Panc1 (cell line): ENCODE measurements at regions not wholly inside any gene's neighbourhood (a gene's known extent, or its start where the extent isn't known, plus 50 kb on each side); places are given as distances from the start of the nearest gene placed in this dataset.
"Not testable (repeated sequence)": the region's sequence is repeated elsewhere in the genome, so short reads cannot be mapped to it uniquely, and the experiment has no call there.

Experiments used
- ATAC-seq: fragments of 200-7000 bp; cut with Tn5 transposase; 2 replicates; pipeline ENCODE4 v1.9.1; 2020; ENCODE audit warnings: mild to moderate bottlenecking, moderate library complexity
- BruUV-seq: library from RNA; stranded (reverse); fragments of 400-500 nt; replicated peaks from 2 replicates; lab custom pipeline; 2021; lab: Mats Ljungman, UMichigan
- CTCF ChIA-PET: fragments of 300-600 bp; sonication (Branson Sonifier 250); formaldehyde crosslinking; loops from one replicate; lab custom pipeline; 2022; ENCODE audit warnings: antibody characterized with exemption; lab: Charles Lee
- POLR2A ChIA-PET: fragments of 300-600 bp; sonication (Branson Sonifier 250); formaldehyde crosslinking; loops from one replicate; lab custom pipeline; 2022; ENCODE audit warnings: antibody characterized with exemption; lab: Charles Lee
- DNase-seq: peaks from one replicate; pipeline ENCODE4 v3.0.0-alpha.2; 2010; ENCODE audit warnings: low read depth, low spot score
- H3K27ac ChIP-seq: 2 replicates; pipeline ENCODE4 v1.5.1; 2011; ENCODE audit warnings: mild to moderate bottlenecking, low read length, inconsistent platforms
- H3K27me3 ChIP-seq: fragments of 200-500 bp; sonication (Bioruptor generic); 2 replicates; pipeline ENCODE4 v1.6.0; 2014; ENCODE audit warnings: low read length, inconsistent platforms; ENCODE audit not compliant: control insufficient read depth, insufficient read depth
- H3K36me3 ChIP-seq: fragments of 200-500 bp; sonication (Bioruptor generic); 2 replicates; pipeline ENCODE4 v1.5.1; 2014; ENCODE audit warnings: inconsistent platforms, mild to moderate bottlenecking, low read length, moderate library complexity; ENCODE audit not compliant: control insufficient read depth, insufficient read depth
- H3K4me1 ChIP-seq: 2 replicates; pipeline ENCODE4 v1.5.1; 2011; ENCODE audit warnings: inconsistent platforms, mild to moderate bottlenecking, low read length, moderate library complexity; ENCODE audit not compliant: control insufficient read depth, insufficient read depth
- H3K4me3 ChIP-seq, 2 experiments: 2 replicates each; pipeline ENCODE4 v1.5.1; 2011 to 2012; ENCODE audit warnings: low read depth in 2 of 2, low read length in 2 of 2, mild to moderate bottlenecking in 2 of 2, inconsistent platforms in 1 of 2, moderate library complexity in 1 of 2
- H3K9me3 ChIP-seq: fragments of 200-500 bp; sonication (Bioruptor generic); 2 replicates; pipeline ENCODE4 v1.5.1; 2014; ENCODE audit warnings: low read depth, mild to moderate bottlenecking, inconsistent platforms, low read length, moderate library complexity; ENCODE audit not compliant: control insufficient read depth, insufficient read depth
- POLR2AphosphoS5 ChIP-seq: IDR thresholded peaks from 2 replicates; pipeline ENCODE4 v1.6.1; 2012; ENCODE audit warnings: mild to moderate bottlenecking, low read depth, low read length, moderate library complexity
- SIN3A ChIP-seq: IDR thresholded peaks from 2 replicates; pipeline ENCODE4 v1.6.1; 2012; ENCODE audit warnings: low read depth, mild to moderate bottlenecking, low read length, moderate library complexity, borderline replicate concordance; ENCODE audit not compliant: insufficient read depth
- TCF7L2 ChIP-seq: IDR thresholded peaks from 2 replicates; pipeline ENCODE4 v1.6.1; 2011; ENCODE audit warnings: mild to moderate bottlenecking, low read depth, low read length, inconsistent platforms
- in situ Hi-C: cut with HindIII; loops from 2 replicates; pipeline ENCODE4 v1.10.0; 2016; ENCODE audit warnings: low sequenced_read_pairs, low pct_unique_long_range_greater_than_20kb
- intact Hi-C: fragments of 100-400 bp; cut with micrococcal nuclease; formaldehyde crosslinking; loops from one replicate; pipeline ENCODE4 v1.10.0; 2022; ENCODE audit not compliant: unreplicated experiment
- TF ChIP-seq, protein P1 (sequence below), 2 experiments: IDR thresholded peaks; 2 replicates each; pipeline ENCODE4 v1.6.1; 2011 to 2012; ENCODE audit warnings: low read depth in 2 of 2, control low read depth in 1 of 2, low read length in 1 of 2, mild to moderate bottlenecking in 1 of 2, moderate library complexity in 1 of 2; ENCODE audit not compliant: insufficient read depth in 1 of 2
- TF ChIP-seq, protein P2 (sequence below): fragments of 450-650 bp; IDR thresholded peaks from 2 replicates; pipeline ENCODE4 v1.5.1; 2017; ENCODE audit warnings: mild to moderate bottlenecking

DNA sequence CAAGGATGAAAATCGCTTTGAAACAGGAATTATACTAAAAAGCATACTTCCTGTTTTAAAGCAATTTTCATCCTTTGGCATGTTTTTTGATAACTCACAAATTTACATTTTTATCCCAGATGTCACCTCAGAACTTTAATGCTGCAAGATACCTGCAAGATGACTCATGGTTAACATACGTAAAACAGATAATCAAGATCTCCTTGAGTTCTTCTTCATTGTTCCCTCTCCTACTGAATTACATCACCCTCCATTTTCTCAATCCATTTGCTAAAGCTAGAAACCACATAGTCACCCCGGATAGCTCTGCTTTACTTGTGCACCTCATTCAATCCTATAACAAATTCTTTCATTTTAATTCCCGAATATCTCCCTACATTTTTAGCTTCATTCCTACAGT, 1114.2 kb downstream of the PLA2G4A start:
- ChIA-PET POLR2A (no interaction called here), CTCF (no interaction called here)
- TF ChIP-seq TCF7L2: no peak
- TF ChIP-seq, protein P1, sequence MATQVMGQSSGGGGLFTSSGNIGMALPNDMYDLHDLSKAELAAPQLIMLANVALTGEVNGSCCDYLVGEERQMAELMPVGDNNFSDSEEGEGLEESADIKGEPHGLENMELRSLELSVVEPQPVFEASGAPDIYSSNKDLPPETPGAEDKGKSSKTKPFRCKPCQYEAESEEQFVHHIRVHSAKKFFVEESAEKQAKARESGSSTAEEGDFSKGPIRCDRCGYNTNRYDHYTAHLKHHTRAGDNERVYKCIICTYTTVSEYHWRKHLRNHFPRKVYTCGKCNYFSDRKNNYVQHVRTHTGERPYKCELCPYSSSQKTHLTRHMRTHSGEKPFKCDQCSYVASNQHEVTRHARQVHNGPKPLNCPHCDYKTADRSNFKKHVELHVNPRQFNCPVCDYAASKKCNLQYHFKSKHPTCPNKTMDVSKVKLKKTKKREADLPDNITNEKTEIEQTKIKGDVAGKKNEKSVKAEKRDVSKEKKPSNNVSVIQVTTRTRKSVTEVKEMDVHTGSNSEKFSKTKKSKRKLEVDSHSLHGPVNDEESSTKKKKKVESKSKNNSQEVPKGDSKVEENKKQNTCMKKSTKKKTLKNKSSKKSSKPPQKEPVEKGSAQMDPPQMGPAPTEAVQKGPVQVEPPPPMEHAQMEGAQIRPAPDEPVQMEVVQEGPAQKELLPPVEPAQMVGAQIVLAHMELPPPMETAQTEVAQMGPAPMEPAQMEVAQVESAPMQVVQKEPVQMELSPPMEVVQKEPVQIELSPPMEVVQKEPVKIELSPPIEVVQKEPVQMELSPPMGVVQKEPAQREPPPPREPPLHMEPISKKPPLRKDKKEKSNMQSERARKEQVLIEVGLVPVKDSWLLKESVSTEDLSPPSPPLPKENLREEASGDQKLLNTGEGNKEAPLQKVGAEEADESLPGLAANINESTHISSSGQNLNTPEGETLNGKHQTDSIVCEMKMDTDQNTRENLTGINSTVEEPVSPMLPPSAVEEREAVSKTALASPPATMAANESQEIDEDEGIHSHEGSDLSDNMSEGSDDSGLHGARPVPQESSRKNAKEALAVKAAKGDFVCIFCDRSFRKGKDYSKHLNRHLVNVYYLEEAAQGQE (IDR thresholded peaks at IDR 0.05; ENCODE audit: insufficient read depth in 1 of 2, low read depth in 2 of 2, low read length in 1 of 2): no peak
- TF ChIP-seq, protein P2, sequence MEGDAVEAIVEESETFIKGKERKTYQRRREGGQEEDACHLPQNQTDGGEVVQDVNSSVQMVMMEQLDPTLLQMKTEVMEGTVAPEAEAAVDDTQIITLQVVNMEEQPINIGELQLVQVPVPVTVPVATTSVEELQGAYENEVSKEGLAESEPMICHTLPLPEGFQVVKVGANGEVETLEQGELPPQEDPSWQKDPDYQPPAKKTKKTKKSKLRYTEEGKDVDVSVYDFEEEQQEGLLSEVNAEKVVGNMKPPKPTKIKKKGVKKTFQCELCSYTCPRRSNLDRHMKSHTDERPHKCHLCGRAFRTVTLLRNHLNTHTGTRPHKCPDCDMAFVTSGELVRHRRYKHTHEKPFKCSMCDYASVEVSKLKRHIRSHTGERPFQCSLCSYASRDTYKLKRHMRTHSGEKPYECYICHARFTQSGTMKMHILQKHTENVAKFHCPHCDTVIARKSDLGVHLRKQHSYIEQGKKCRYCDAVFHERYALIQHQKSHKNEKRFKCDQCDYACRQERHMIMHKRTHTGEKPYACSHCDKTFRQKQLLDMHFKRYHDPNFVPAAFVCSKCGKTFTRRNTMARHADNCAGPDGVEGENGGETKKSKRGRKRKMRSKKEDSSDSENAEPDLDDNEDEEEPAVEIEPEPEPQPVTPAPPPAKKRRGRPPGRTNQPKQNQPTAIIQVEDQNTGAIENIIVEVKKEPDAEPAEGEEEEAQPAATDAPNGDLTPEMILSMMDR: no peak
- no peak for TF ChIP-seq POLR2AphosphoS5
- no peak for TF ChIP-seq SIN3A
- in situ Hi-C loops (no loop called here), intact Hi-C loops (no loop called here)
- no peak overlapping the region for H3K4me3 ChIP-seq
- no TSS peak for BruUV-seq
- H3K27ac ChIP-seq: no peak overlapping the region
- no peaks in the 10 kb centered on the region for H3K4me1 ChIP-seq
- no peaks in the 10 kb centered on the region for H3K27me3 ChIP-seq
- ATAC-seq (no peak), DNase-seq (no peak)
- H3K9me3 ChIP-seq: no peaks in the 10 kb centered on the region
- no peaks in the 10 kb centered on the region for H3K36me3 ChIP-seq

DNA sequence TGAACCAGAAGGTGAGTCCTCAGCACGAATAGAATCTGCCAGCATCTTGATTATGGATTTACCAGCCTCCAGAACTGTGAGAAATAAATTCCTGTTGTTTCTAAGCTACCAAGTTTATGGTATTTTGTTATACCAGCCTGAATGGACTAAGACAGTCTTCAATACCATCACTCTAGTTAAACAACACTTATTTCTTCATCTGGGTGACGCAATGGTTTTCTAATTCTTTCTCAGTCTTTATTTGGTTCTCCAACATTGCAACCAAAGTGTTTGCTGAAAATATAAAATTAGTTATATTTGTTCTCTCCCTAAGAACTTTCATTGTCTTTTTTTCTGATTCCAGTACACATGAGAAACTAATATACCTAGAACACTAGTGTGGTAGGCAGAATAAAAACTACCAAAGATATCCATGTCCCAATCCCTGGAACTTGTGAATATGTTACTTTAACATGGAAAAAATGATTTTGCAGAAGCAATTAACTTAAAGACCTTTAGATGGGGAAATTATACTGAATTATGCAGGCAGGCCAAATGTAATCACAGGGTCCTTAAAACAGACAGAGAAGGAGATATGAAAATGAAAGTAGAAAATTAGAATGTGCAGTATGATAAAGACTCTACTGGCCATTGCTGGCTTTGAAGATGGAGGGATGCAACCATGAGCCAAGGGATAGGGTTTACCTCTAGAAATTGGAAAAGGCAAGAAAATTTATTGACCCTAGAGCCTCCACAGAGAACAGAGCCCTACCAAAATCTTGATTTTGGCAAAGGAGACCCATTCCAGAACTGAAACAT, 1115.1 kb downstream of the PLA2G4A start:
- no peak for DNase-seq
- no peak for ATAC-seq
- ChIA-PET CTCF (no interaction called here), POLR2A (no interaction called here)
- no peaks in the 10 kb centered on the region for H3K36me3 ChIP-seq
- TF ChIP-seq POLR2AphosphoS5: no peak
- TF ChIP-seq SIN3A: no peak
- in situ Hi-C loops: no loop called here
- intact Hi-C loops: no loop called here
- no peaks in the 10 kb centered on the region for H3K9me3 ChIP-seq
- no TSS peak for BruUV-seq
- H3K4me3 ChIP-seq: no peak overlapping the region
- no peaks in the 10 kb centered on the region for H3K4me1 ChIP-seq
- H3K27me3 ChIP-seq: no peaks in the 10 kb centered on the region
- no peak overlapping the region for H3K27ac ChIP-seq

DNA sequence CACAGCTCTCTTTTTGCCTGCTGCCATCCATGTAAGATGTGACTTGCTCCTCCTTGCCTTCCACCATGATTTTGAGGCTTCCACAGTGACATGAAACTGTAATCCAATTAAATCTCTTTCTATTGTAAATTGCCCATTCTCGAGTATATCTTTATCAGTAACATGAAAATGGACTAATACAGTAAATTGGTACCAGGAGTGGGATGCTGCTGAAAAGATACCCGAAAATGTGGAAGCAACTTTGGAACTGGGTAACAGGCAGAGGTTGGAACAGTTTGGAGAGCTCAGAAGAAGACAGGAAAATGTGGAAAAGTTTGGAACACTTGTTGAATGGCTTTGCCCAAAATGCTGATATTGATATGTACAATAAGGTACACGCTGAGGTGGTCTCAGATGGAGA, 1117.9 kb downstream of the PLA2G4A start:
- BruUV-seq, ATAC-seq, H3K27me3 ChIP-seq, intact Hi-C loops, DNase-seq, H3K27ac ChIP-seq, in situ Hi-C loops, H3K4me1 ChIP-seq, H3K36me3 ChIP-seq, H3K4me3 ChIP-seq, H3K9me3 ChIP-seq, CTCF ChIA-PET, POLR2A ChIA-PET: not testable (repeated sequence)
